Caco-2 (cell line): ENCODE measurements at regions not wholly inside any gene's neighbourhood (a gene's known extent, or its start where the extent isn't known, plus 50 kb on each side); places are given as distances from the start of the nearest gene placed in this dataset.

Experiments
- BruUV-seq: library from RNA; stranded (reverse); fragments of 400-500 nt; replicated peaks from 2 replicates; lab custom pipeline; 2021; lab: Mats Ljungman, UMichigan
- CTCF ChIA-PET: fragments of 300-600 bp; sonication (Branson Sonifier 250); formaldehyde crosslinking; loops from one replicate; lab custom pipeline; 2022; ENCODE audit warnings: antibody characterized with exemption; lab: Charles Lee
- POLR2A ChIA-PET: fragments of 300-600 bp; sonication (Branson Sonifier 250); formaldehyde crosslinking; loops from one replicate; lab custom pipeline; 2022; ENCODE audit warnings: antibody characterized with exemption; lab: Charles Lee
- DNase-seq, 2 experiments: peaks; one replicate each; pipeline versions ENCODE4 v3.0.0 to v3.0.0-alpha.2; 2020 to 2022
- H3K27me3 ChIP-seq: replicated peaks from 2 replicates; pipeline ENCODE4 v1.6.0; 2011; ENCODE audit warnings: low read length; ENCODE audit not compliant: control insufficient read depth, insufficient read depth
- H3K36me3 ChIP-seq: 2 replicates; pipeline ENCODE4 v1.5.1; 2011; ENCODE audit warnings: low read length; ENCODE audit not compliant: control insufficient read depth, insufficient read depth
- H3K4me1 ChIP-seq: fragments of 250-450 bp; sonication (Bioruptor Pico); 2 replicates; pipeline ENCODE4 v1.5.1; 2020; ENCODE audit warnings: mild to moderate bottlenecking
- H3K4me3 ChIP-seq: 2 replicates; pipeline ENCODE4 v1.5.1; 2011; ENCODE audit warnings: low read depth, mild to moderate bottlenecking, control low read depth, low read length
- H3K9me3 ChIP-seq: fragments of 250-450 bp; sonication (Bioruptor Pico); 2 replicates; pipeline ENCODE4 v1.5.1; 2020; ENCODE audit warnings: mild to moderate bottlenecking, moderate library complexity
- H3K27ac Mint-ChIP-seq: one replicate; pipeline ENCODE4 v1.8.0; 2022; ENCODE audit warnings: mixed read lengths; ENCODE audit not compliant: unreplicated experiment
- H3K27me3 Mint-ChIP-seq: one replicate; pipeline ENCODE4 v1.8.0; 2022; ENCODE audit warnings: mixed read lengths; ENCODE audit not compliant: insufficient read depth, unreplicated experiment
- H3K36me3 Mint-ChIP-seq: one replicate; pipeline ENCODE4 v1.8.0; 2022; ENCODE audit warnings: mild to moderate bottlenecking, mixed read lengths; ENCODE audit not compliant: insufficient read depth, unreplicated experiment
- H3K4me1 Mint-ChIP-seq: one replicate; pipeline ENCODE4 v1.8.0; 2022; ENCODE audit warnings: low read depth, mixed read lengths; ENCODE audit not compliant: unreplicated experiment
- H3K4me3 Mint-ChIP-seq: one replicate; pipeline ENCODE4 v1.8.0; 2022; ENCODE audit warnings: mild to moderate bottlenecking, moderate library complexity, mixed read lengths; ENCODE audit not compliant: unreplicated experiment
- H3K9me3 Mint-ChIP-seq: one replicate; pipeline ENCODE4 v1.8.0; 2022; ENCODE audit warnings: mixed read lengths; ENCODE audit not compliant: unreplicated experiment
- CTCF ChIP-seq, 2 experiments: fragments of 200-600 bp in 1 of 2; IDR thresholded peaks; 1 replicate in 1 of 2; 2 replicates in 1 of 2; pipeline versions ENCODE4 v1.5.1 to v1.8.0; 2011 to 2022; ENCODE audit warnings: antibody characterized with exemption in 1 of 2, control low read depth in 1 of 2, inconsistent platforms in 1 of 2, low read depth in 1 of 2, low read length in 1 of 2, mild to moderate bottlenecking in 1 of 2, moderate library complexity in 1 of 2; ENCODE audit not compliant: insufficient read depth in 1 of 2, severe bottlenecking in 1 of 2, unreplicated experiment in 1 of 2
- intact Hi-C: fragments of 100-400 bp; cut with micrococcal nuclease; formaldehyde crosslinking; loops from one replicate; pipeline ENCODE4 v1.10.0; 2022; ENCODE audit not compliant: unreplicated experiment

- no peak for TF ChIP-seq CTCF (IDR thresholded peaks at IDR 0.05; ENCODE audit: insufficient read depth in 1 of 2, low read depth in 1 of 2, low read length in 1 of 2, severe bottlenecking in 1 of 2, unreplicated experiment in 1 of 2)
- intact Hi-C loops, result no loop called here
- Histone ChIP-seq H3K27me3 (no peaks in the 10 kb centered on the region), H3K36me3 (no peaks in the 10 kb centered on the region), H3K4me1 (no peaks in the 10 kb centered on the region), H3K4me3 (no peak overlapping the region), H3K9me3 (peaks cover 3% of the 10 kb centered on the region; the same call in 1 of the 2 replicates)
- ChIA-PET POLR2A (no interaction called here), CTCF (no interaction called here)
- Mint-ChIP-seq H3K4me3 (no peak overlapping the region), H3K36me3 (no peaks in the 10 kb centered on the region), H3K27me3 (no peaks in the 10 kb centered on the region), H3K27ac (no peak overlapping the region), H3K4me1 (no peaks in the 10 kb centered on the region), H3K9me3 (no peaks in the 10 kb centered on the region)
- no TSS peak for BruUV-seq
- no peak for DNase-seq
These were observed 67.6 kb upstream of the NR3C1 start for GRCh38 chr5:143471041-143471509.

GRCh38 chr5:143470120-143470519 is 66.6 kb upstream of the NR3C1 start:
- no peak for TF ChIP-seq CTCF (IDR thresholded peaks at IDR 0.05; ENCODE audit: insufficient read depth in 1 of 2, low read depth in 1 of 2, low read length in 1 of 2, severe bottlenecking in 1 of 2, unreplicated experiment in 1 of 2)
- Mint-ChIP-seq H3K36me3 (no peaks in the 10 kb centered on the region), H3K4me3 (no peak overlapping the region), H3K27me3 (no peaks in the 10 kb centered on the region), H3K4me1 (no peaks in the 10 kb centered on the region), H3K9me3 (no peaks in the 10 kb centered on the region), H3K27ac (no peak overlapping the region)
- no peaks in the 10 kb centered on the region for H3K36me3 ChIP-seq
- no peak for DNase-seq
- intact Hi-C loops, result no loop called here
- no peak overlapping the region for H3K4me3 ChIP-seq
- BruUV-seq, result no TSS peak
- no peaks in the 10 kb centered on the region for H3K4me1 ChIP-seq
- ChIA-PET CTCF (no interaction called here), POLR2A (no interaction called here)
- no peaks in the 10 kb centered on the region for H3K27me3 ChIP-seq
- H3K9me3 ChIP-seq, result peaks cover 3% of the 10 kb centered on the region; the same call in 1 of the 2 replicates

GRCh38 chr5:143469125-143469524 is 65.6 kb upstream of the NR3C1 start:
- Histone ChIP-seq H3K27me3 (no peaks in the 10 kb centered on the region), H3K36me3 (no peaks in the 10 kb centered on the region), H3K4me1 (no peaks in the 10 kb centered on the region), H3K9me3 (peaks cover 3% of the 10 kb centered on the region; the same call in 1 of the 2 replicates), H3K4me3 (no peak overlapping the region)
- Mint-ChIP-seq H3K27ac (no peak overlapping the region), H3K9me3 (no peaks in the 10 kb centered on the region), H3K4me3 (no peak overlapping the region), H3K4me1 (no peaks in the 10 kb centered on the region), H3K36me3 (no peaks in the 10 kb centered on the region), H3K27me3 (no peaks in the 10 kb centered on the region)
- no TSS peak for BruUV-seq
- intact Hi-C loops, result no loop called here
- ChIA-PET POLR2A (no interaction called here), CTCF (no interaction called here)
- DNase-seq, result no peak
- no peak for TF ChIP-seq CTCF (IDR thresholded peaks at IDR 0.05; ENCODE audit: insufficient read depth in 1 of 2, low read depth in 1 of 2, low read length in 1 of 2, severe bottlenecking in 1 of 2, unreplicated experiment in 1 of 2)
